ENCODE measurements at regions not wholly inside any gene's neighbourhood (a gene's known extent, or its start where the extent isn't known, plus 50 kb on each side); places are given as distances from the start of the nearest gene placed in this dataset.

GRCh38 chr19:31127134-31127967 is 221.9 kb downstream of the TSHZ3 start:
- WGBS, 10 experiments, result 0 to 87% (median 32%) methylated on average over 2 to 12 of the region's 14 CpGs; no CpG with 5 or more reads in 2 of the 10 experiments
- H3K4me3 ChIP-seq, result no peak overlapping the region

GRCh38 chr19:31126236-31126635 is 223.0 kb downstream of the TSHZ3 start:
- in situ Hi-C loops (cut with MboI; ENCODE audit: low pct_unique_long_range_greater_than_20kb in 2 of 9, low sequenced_read_pairs in 9 of 9, unreplicated experiment in 9 of 9), result no loop called here
- no peak for ATAC-seq (replicated peaks in 6 of 8)
- no peak overlapping the region for H3K27ac ChIP-seq
- no peak overlapping the region for H3K4me3 ChIP-seq
- no peaks in the 10 kb centered on the region for H3K4me1 ChIP-seq (replicated peaks in 1 of 2)
- WGBS, 10 experiments, result 64 to 100% (median 94%) methylated on average over 1 to 4 of the region's 6 CpGs; no CpG with 5 or more reads in 3 of the 10 experiments

More at GRCh38 chr19:31127134-31127967, 221.9 kb downstream of the TSHZ3 start:
- H3K4me1 ChIP-seq (replicated peaks in 1 of 2), result no peaks in the 10 kb centered on the region
- ATAC-seq (replicated peaks in 6 of 8), result peak in 7 of 8 experiments; percentile 56 to 88 (median 78)
- in situ Hi-C loops (cut with MboI; ENCODE audit: low pct_unique_long_range_greater_than_20kb in 2 of 9, low sequenced_read_pairs in 9 of 9, unreplicated experiment in 9 of 9), result no loop called here
- no peak overlapping the region for H3K27ac ChIP-seq

- ATAC-seq (replicated peaks in 6 of 8), result no peak
- no peak overlapping the region for H3K27ac ChIP-seq
- H3K4me3 ChIP-seq, result no peak overlapping the region
- 76 to 88% (median 83%) methylated on average over 2 to 5 of the region's 5 CpGs; no CpG with 5 or more reads in 6 of the 10 experiments for WGBS, 10 experiments
- in situ Hi-C loops (cut with MboI; ENCODE audit: low pct_unique_long_range_greater_than_20kb in 2 of 9, low sequenced_read_pairs in 9 of 9, unreplicated experiment in 9 of 9), result no loop called here
- H3K4me1 ChIP-seq (replicated peaks in 1 of 2), result no peaks in the 10 kb centered on the region
Observed at GRCh38 chr19:31125071-31125470, 224.2 kb downstream of the TSHZ3 start.

- in situ Hi-C loops (cut with MboI; ENCODE audit: low pct_unique_long_range_greater_than_20kb in 2 of 9, low sequenced_read_pairs in 9 of 9, unreplicated experiment in 9 of 9), result no loop called here
- WGBS, 10 experiments, result 90 to 100% (median 96%) methylated on average over 1 to 6 of the region's 6 CpGs; no CpG with 5 or more reads in 2 of the 10 experiments
- Histone ChIP-seq H3K27ac (no peak overlapping the region), H3K4me3 (no peak overlapping the region), H3K4me1 (replicated peaks in 1 of 2) (peaks cover 5 to 12% of the 10 kb centered on the region in 2 donors)
- ATAC-seq (replicated peaks in 6 of 8), result no peak
Observed at GRCh38 chr19:31121501-31121900, 227.7 kb downstream of the TSHZ3 start.

- in situ Hi-C loops (cut with MboI; ENCODE audit: low pct_unique_long_range_greater_than_20kb in 2 of 9, low sequenced_read_pairs in 9 of 9, unreplicated experiment in 9 of 9), result no loop called here
- ATAC-seq (replicated peaks in 6 of 8), result no peak
- Histone ChIP-seq H3K4me1 (replicated peaks in 1 of 2) (peaks cover 5 to 12% of the 10 kb centered on the region in 2 donors), H3K27ac (no peak overlapping the region), H3K4me3 (no peak overlapping the region)
- WGBS, 10 experiments, result 33 to 95% (median 86%) methylated on average over 1 to 4 of the region's 6 CpGs; no CpG with 5 or more reads in 6 of the 10 experiments
Observed at GRCh38 chr19:31120952-31121351, 228.3 kb downstream of the TSHZ3 start.

GRCh38 chr19:31119951-31120690 is 229.1 kb downstream of the TSHZ3 start:
- ATAC-seq (replicated peaks in 6 of 8), result no peak
- in situ Hi-C loops (cut with MboI; ENCODE audit: low pct_unique_long_range_greater_than_20kb in 2 of 9, low sequenced_read_pairs in 9 of 9, unreplicated experiment in 9 of 9), result no loop called here
- Histone ChIP-seq H3K4me3 (no peak overlapping the region), H3K4me1 (replicated peaks in 1 of 2) (peaks cover 5 to 12% of the 10 kb centered on the region in 2 donors), H3K27ac (no peak overlapping the region)
- 89 to 100% (median 91%) methylated on average over 2 to 5 of the region's 5 CpGs; no CpG with 5 or more reads in 2 of the 10 experiments for WGBS, 10 experiments

- 0 to 100% (median 77%) methylated on average over 1 to 4 of the region's 4 CpGs; no CpG with 5 or more reads in 2 of the 10 experiments for WGBS, 10 experiments
- in situ Hi-C loops (cut with MboI; ENCODE audit: low pct_unique_long_range_greater_than_20kb in 2 of 9, low sequenced_read_pairs in 9 of 9, unreplicated experiment in 9 of 9), result no loop called here
- peaks cover 5 to 12% of the 10 kb centered on the region in 2 donors for H3K4me1 ChIP-seq (replicated peaks in 1 of 2)
- no peak for ATAC-seq (replicated peaks in 6 of 8)
- no peak overlapping the region for H3K4me3 ChIP-seq
- H3K27ac ChIP-seq, result no peak overlapping the region
Observed at GRCh38 chr19:31118986-31119385, 230.2 kb downstream of the TSHZ3 start.

- no peak overlapping the region for H3K4me3 ChIP-seq
- in situ Hi-C loops (cut with MboI; ENCODE audit: low pct_unique_long_range_greater_than_20kb in 2 of 9, low sequenced_read_pairs in 9 of 9, unreplicated experiment in 9 of 9), result no loop called here
- 50 to 94% (median 80%) methylated on average over 1 to 8 of the region's 15 CpGs; no CpG with 5 or more reads in 1 of the 10 experiments for WGBS, 10 experiments
- peak overlapping the region in 1 of 2 donors; percentile 42 for H3K27ac ChIP-seq
- ATAC-seq (replicated peaks in 6 of 8), result peak in 5 of 8 experiments; percentile 61 to 94 (median 71)
- peaks cover 5 to 15% of the 10 kb centered on the region in 2 donors for H3K4me1 ChIP-seq (replicated peaks in 1 of 2)
Observed at GRCh38 chr19:31118287-31118955, 230.8 kb downstream of the TSHZ3 start.

- no peak for ATAC-seq (replicated peaks in 6 of 8)
- in situ Hi-C loops (cut with MboI; ENCODE audit: low pct_unique_long_range_greater_than_20kb in 2 of 9, low sequenced_read_pairs in 9 of 9, unreplicated experiment in 9 of 9), result no loop called here
- Histone ChIP-seq H3K27ac (no peak overlapping the region), H3K4me1 (replicated peaks in 1 of 2) (peaks cover 5 to 23% of the 10 kb centered on the region in 2 donors), H3K4me3 (no peak overlapping the region)
Observed at GRCh38 chr19:31114585-31114984, 234.7 kb downstream of the TSHZ3 start.

- in situ Hi-C loops (cut with MboI; ENCODE audit: low pct_unique_long_range_greater_than_20kb in 2 of 9, low sequenced_read_pairs in 9 of 9, unreplicated experiment in 9 of 9), result no loop called here
- Histone ChIP-seq H3K4me3 (no peak overlapping the region), H3K27ac (no peak overlapping the region), H3K4me1 (replicated peaks in 1 of 2) (peaks cover 3 to 15% of the 10 kb centered on the region in 2 donors)
- 40 to 63% (median 57%) methylated on average over 1 of the region's 1 CpG; no CpG with 5 or more reads in 6 of the 10 experiments for WGBS, 10 experiments
- ATAC-seq (replicated peaks in 6 of 8), result no peak
Observed at GRCh38 chr19:31113293-31113692, 235.9 kb downstream of the TSHZ3 start.

- in situ Hi-C loops (cut with MboI; ENCODE audit: low pct_unique_long_range_greater_than_20kb in 2 of 9, low sequenced_read_pairs in 9 of 9, unreplicated experiment in 9 of 9), result no loop called here
- no peak overlapping the region for H3K4me3 ChIP-seq
- WGBS, 10 experiments, result 83 to 100% (median 94%) methylated on average over 1 to 5 of the region's 9 CpGs; no CpG with 5 or more reads in 2 of the 10 experiments
- ATAC-seq (replicated peaks in 6 of 8), result no peak
- no peak overlapping the region for H3K27ac ChIP-seq
- peaks cover 0 to 10% of the 10 kb centered on the region in 2 donors for H3K4me1 ChIP-seq (replicated peaks in 1 of 2)
Observed at GRCh38 chr19:31112158-31112557, 237.1 kb downstream of the TSHZ3 start.

- in situ Hi-C loops (cut with MboI; ENCODE audit: low pct_unique_long_range_greater_than_20kb in 2 of 9, low sequenced_read_pairs in 9 of 9, unreplicated experiment in 9 of 9), result no loop called here
- WGBS, 10 experiments, result 60 to 100% (median 100%) methylated on average over 1 to 3 of the region's 3 CpGs; no CpG with 5 or more reads in 4 of the 10 experiments
- Histone ChIP-seq H3K4me3 (no peak overlapping the region), H3K4me1 (replicated peaks in 1 of 2) (peaks cover 0 to 10% of the 10 kb centered on the region in 2 donors), H3K27ac (no peak overlapping the region)
- ATAC-seq (replicated peaks in 6 of 8), result no peak
Observed at GRCh38 chr19:31111741-31112140, 237.5 kb downstream of the TSHZ3 start.

All from motor neuron (in vitro differentiated cells).